Hematopoietic multipotent progenitor cell treated with erythropoietin and hydrocortisone succinate and interleukin-3 and kit ligand, for 4 days (in vitro differentiated cells): ENCODE measurements at regions not wholly inside any gene's neighbourhood (a gene's known extent, or its start where the extent isn't known, plus 50 kb on each side); places are given as distances from the start of the nearest gene placed in this dataset.
"Not testable (repeated sequence)": the region's sequence is repeated elsewhere in the genome, so short reads cannot be mapped to it uniquely, and the experiment has no call there.

ENCODE experiments used
- DNase-seq: peaks from one replicate; pipeline ENCODE4 v3.0.0-alpha.2; 2015

DNA sequence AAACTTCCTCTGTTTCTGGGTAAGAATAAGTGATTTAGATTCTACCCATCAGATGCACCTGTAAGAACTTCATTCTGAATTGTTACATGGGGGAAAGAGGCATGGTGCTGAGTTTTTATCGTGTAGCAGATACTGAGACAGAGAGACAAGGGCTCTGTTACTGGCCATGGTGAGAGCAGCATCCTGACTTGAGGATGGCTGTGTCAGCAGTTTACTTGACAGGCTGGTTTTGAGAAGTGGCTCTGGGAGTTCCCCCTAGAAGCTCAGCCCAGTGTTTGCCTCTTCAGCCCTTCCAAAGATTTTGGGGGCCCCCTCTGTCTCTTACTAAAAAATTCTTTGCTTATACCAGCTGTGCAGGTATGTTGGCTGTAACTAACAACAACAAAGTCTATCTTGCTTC lies 510.5 kb downstream of the LRRC70 start:
- no peak for DNase-seq

DNA sequence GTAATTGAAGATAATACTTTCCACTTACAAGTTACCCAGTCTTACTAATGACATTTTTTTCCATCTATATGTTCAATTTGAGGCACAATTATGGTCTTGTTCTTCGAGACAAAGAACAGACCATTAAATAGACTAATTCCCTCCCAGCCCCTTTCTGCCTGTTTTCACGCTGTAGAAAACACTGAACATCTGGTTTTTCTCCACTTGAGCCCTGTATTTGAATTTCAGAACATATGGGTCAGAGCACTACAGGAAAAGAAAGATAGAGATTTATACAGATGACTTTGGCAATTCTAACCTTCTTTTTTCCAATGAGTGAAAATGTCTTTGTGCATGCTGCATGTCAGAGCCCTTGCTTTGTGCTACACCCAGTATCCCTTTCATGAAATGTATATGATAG lies 506.9 kb downstream of the LRRC70 start:
- no peak for DNase-seq

DNA sequence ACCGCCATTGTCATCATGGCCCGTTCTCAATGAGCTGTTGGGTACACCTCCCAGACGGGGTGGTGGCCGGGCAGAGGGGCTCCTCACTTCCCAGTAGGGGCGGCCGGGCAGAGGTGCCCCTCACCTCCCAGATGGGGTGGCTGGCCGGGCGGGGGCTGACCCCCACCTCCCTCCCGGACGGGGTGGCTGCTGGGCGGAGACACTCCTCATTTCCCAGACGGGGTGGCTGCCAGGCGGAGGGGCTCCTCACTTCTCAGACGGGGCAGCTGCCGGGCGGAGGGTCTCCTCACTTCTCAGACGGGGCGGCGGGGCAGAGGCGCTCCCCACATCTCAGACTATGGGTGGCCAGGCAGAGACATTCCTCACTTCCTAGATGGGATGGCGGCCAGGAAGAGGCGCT lies 505.1 kb downstream of the LRRC70 start:
- DNase-seq = not testable (repeated sequence)

DNA sequence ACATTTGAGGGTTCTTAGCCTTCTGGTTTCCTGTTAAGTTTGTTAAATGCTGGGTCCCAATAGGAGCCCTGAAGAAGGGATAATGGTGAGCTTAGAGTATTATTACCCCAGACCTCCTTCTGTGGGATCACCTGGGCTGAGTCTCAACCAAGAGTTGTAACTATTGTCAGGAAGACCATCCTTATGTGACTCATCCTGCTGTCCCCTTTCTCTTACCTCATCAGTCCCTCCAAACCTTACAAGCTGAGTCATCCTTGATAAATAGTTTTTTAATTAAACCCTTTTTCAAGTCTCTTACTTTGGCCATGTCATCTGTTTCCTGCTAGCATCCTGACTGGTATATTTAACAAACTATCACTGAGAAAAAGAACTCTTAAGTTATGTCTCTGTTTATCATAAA lies 502.8 kb downstream of the LRRC70 start:
- DNase-seq = no peak

DNA sequence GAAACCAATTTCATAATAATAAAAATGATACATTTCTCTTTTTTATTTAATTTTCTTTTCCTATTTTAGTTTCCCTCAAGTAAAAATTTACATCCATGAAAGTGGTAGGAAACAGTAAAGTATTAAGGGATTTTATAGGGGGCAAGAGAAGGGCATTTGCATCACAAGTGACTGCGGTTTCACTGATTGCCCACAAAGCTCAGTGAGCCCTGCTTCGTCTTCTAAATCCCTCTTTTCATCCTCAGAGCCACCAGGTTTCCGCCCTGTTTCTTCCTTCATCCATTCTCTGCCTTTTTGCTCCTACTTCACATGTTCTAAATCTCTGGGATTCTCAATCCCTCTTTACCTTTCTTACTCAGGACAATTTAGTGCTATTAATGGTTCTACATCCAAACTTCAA lies 491.4 kb downstream of the LRRC70 start:
- no peak for DNase-seq

DNA sequence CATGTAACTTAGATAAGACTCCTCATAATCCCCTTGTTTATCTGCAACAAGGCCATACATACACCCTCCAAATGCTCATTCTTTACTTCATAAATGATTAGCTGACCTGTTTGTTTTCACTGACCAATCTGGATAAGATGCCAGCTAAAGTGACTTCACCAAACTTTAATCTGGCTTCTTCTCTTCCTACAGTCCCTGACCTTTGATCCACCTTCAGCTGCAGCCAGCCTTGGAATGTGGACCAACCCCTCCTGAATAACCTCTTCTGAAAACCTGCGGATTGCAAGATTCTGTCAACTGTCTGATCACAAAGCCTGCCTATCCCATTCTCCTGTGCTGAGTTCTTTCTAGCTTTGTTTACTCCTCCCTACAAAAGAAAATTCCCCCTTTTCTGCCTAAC lies 476.8 kb downstream of the LRRC70 start:
- no peak for DNase-seq

DNA sequence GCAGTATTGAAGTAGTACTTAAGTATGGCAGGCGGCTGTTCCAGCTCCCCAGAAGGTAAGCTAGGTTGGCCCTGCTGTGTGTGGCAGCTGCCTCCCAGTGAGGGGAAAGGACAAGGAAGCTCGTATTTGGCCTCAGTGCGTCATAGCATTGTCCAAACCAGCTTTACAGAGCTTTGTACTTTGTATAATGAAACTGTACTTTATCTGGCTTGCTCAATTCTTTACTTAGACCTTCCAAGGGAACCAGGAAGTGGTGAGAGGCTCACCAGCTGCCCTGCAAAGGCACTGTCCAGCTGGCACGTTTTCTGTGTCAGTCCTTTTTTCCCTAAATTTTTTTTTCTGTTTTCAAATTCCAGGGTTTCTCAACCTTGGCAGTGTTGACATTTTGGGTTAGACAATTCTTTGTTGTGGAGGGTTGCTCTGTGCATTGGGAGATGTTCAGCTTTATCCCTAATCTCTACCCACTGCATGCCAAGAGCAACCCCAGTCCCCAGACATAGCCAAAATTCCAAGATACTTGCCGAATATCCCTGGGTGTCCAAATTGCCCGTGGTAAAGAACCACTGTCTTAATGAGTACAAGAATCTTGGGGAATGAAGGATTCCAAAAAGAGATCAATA lies 474.5 kb downstream of the LRRC70 start:
- DNase-seq = peak; percentile 2

DNA sequence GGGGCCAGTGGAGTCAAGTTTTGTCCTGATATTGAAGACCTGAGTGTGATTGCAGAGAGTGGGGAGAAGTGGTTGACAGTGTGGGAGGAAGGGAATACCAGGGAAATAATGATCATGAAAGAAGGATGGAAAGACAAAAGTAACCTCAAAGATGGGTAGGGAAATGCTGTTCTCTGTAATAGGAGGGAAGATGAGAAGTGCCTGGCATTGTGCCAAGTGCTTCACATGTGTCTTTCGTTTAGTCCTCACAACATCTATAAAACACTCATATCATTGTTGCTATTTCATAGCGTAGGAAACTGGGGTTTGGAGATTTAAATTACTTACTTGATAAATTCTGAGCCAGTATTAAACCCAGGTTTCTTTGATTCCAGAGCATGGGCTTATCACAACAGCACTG lies 472.3 kb downstream of the LRRC70 start:
- peak; percentile 4 for DNase-seq

DNA sequence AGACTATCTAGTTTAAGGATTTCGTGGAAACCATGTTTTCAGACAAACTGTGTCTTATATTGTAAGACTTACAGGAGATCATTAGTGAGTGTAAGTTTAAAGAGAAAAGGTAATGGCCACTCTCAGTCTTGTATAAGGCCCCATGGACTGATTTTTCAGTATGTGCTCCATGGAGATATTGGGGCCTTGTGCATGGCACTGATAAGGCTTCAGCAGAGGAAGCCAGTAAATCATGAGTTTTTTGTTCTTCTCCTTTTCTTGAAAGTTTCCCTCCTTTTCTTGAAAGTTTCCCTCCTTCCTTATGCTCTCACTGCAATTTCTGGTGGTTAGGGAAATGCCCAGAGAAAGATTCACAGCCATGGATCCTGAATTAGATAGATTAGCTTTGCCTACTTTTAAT lies 471.3 kb downstream of the LRRC70 start:
- DNase-seq = peak; percentile 57

DNA sequence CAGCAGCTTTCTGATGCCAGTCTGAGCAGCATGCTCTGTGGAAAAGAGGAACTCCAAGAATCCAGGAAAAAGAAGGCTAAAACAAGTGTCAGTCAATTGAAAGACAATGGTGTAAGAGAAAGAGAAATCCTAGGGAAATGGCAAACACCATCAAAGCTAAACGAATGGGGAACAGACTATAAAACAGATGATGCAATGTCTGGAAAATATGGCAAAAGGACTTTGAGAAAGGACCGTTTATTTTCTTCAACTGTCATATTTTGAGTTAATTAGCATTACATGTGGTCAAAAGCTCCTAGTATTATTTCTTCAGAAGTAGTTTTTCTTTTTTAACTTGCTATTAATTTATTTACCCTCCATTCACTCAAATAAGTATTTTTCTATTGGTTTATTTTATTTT lies 465.2 kb downstream of the LRRC70 start:
- no peak for DNase-seq

DNA sequence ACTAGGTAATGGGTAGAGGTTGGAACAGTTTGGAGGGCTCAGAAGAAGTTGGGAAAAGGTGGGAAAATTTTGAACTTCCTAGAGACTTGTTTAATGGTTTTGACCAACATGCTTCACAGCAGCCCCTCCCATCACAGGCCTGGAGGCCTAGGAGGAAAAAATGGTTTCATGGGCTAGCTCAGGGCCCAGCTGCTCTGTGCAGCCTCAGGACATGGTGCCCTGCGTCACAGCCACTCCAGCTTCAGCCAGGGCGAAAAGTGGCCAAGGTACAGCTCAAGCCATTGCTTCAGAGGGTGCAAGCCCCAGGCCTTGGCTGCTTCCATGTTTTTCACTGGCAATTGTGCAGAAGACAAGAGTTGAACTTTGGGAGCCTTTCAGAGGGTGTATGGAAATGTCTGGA lies 453.7 kb downstream of the LRRC70 start:
- no peak for DNase-seq

DNA sequence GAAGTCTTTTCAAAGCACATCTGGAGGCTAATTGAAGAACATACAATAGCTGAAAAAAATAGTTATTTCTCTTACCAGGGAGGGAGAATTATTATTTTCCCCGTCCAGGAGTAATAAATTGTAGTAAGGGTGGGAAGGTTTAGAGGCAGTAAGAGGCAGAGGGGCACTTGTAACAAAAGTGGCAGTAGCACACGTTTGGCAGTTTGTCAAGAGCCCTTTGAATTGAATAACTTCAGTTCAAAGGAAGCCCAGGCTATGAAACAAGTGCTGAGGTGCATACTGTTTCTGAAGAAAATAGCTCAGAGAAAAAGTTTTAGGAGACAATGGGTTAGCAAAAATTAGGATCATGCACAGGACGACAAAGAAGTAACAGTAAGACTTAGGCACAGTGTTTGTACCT lies 451.3 kb downstream of the LRRC70 start:
- DNase-seq = no peak

DNA sequence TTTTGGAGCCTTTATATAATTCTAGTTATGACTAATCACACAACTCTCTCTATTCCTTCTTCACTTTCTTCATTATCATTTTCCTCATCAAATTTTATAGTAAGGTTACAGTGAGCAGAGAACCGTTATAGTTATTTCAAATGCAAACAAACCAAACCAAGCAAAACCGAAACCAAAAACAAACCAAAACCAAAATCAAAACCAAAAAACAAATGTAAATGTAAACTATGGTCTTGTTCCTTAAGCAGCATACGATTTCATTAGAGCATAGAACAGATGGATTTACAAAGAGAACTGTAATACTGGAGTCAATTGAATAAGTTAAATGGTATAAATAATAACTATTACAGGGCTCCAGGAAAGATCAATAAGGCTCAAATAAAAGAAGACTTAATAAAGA lies 447.1 kb downstream of the LRRC70 start:
- no peak for DNase-seq

DNA sequence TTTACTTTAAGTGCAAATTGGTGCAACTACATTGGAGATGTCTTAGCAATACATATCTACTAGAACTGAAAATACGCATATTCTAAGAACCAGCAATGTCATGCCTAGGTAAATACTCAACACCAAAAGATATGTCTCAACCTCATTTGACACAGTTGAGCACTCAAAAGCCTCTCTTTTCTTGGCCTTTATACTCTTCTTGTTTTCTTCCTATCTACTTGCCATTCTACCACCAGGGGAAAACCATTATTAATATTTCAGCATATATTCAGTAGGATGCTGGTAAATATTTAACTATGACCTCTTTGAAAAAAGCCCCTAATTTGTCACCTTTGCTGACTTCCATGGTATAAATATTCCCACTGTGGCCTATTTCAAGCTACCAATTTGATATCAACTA lies 443.8 kb downstream of the LRRC70 start:
- no peak for DNase-seq

DNA sequence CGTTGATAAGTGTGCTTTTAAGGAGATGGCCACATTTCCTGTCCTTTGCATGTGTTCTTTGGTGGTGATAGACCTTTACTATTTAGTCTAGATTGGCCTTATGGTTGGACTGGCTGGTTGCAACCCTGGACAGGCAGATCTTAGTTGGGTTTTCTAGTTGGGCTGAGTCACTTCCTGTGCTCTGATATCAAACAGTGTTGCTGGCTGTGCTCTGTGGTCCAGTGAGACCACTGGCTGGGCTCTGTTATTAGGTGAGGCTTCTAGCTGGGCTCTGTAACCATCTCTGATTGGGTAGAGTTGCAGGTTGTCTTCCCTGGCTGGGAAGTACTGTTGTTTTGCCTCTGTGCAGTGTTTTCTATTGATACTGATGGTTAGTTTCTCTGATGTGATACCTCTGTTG lies 432.5 kb downstream of the LRRC70 start:
- peak; percentile 2 for DNase-seq

DNA sequence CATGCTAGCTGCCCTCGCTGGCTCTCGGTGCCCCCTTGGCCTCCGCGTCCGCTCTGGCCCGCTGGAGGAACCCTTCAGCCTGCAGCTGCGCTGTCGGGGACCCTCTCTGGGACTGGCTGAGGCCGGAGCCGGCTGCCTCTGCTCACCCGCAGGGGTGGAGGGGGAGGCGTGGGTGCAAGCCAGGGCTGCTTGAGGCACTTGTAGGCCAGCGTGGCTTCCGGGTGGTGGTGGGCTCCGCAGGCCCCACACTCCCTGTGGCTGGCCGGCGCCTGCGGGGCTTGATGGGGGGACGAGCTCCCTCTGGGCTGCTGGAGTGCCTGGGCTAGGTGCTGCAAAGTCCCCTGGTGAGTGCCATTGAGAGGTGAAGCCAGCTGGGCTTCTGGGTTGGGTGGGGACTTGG lies 429.6 kb downstream of the LRRC70 start:
- DNase-seq = no peak

DNA sequence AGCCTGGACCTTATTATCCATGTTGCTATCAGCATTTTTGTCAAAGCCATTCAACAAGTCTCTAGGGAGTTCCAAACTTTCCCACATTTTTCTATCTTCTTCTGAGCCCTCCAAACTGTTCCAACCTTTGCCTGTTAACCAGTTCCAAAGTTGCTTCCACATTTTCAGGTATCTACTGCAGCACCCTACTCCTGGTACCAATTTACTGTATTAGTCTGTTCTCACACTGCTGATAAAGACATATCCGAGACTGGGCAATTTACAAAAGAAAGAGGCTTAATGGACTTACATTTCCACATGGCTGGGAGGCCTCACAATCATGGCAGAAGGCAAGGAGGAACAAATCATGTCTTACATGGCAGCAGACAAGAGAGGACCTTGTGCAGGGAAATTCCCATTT lies 416.2 kb downstream of the LRRC70 start:
- DNase-seq = not testable (repeated sequence)

DNA sequence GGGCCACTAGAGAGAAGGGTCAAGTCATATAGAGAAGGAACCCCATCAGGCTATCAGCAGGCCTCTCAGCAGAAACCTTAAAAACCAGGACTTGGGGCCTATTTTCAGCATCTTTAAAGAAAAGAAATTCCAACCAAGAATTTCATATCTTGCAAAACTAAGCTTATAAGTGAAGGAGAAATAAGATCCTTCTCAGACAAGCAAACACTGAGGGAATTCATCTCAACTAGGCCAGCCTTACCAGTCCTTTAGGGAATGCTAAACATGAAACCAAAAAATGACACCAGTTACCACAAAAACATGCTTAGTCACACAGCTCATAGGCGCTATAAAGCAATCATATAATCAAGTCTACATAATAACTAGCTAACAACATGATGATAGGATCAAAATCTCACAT lies 407.1 kb downstream of the LRRC70 start:
- DNase-seq = no peak

DNA sequence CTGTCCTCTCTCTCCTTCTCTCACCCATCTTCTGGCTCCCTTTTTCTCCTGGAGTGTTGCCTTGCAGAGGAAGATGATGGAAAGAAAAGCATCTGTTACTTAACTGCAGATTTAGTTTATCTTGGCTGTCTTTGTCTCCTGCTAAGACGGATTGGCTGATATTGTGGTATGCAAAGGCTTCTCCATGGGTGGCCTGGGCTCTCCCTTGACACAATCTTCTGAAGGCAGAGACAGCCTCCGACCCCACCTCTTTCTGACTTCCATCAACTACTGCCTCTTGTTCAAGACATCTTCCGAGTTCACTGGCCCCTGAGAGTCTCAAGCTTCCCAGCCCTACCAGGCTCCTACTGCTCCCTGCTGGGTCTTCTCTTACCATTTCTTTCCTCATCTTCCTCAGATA lies 403.7 kb downstream of the LRRC70 start:
- DNase-seq = no peak

DNA sequence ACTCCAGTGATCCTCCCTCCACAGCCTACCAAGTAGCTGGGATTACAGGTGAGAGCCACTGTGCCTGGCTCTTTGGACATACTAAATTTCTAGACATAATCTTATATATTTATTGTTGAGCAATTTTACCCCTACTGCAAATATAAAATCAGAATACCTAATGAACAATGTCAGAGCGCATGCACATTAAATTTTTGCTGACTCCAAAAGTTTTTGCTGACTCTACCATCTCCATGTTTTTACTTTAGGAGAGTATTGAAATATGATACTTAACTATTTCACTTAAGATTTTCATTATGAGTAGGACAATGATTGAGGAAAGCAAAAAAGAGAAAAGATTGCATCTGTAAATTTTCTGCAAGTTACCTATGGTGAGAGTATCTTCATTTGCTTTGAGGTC lies 402.3 kb downstream of the LRRC70 start:
- DNase-seq = no peak

DNA sequence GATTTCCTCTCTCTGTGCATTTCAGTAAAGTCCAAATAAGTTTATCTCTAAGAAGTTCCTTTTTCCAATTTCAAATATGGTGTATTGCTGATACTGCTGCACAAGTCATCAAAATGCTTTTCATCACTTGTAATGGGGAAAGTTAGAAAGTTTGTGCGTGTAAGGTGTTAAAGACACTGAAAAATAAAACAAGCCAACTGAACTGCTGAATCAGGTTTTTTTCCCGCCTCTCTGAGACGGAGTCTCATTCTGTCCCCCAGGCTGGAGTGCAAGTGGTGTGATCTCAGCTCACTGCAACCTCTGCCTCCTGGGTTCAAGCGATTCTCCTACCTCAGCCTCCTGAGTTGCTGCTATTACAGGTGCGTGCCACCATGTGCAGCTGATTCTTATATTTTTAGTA lies 400.9 kb downstream of the LRRC70 start:
- DNase-seq = no peak

DNA sequence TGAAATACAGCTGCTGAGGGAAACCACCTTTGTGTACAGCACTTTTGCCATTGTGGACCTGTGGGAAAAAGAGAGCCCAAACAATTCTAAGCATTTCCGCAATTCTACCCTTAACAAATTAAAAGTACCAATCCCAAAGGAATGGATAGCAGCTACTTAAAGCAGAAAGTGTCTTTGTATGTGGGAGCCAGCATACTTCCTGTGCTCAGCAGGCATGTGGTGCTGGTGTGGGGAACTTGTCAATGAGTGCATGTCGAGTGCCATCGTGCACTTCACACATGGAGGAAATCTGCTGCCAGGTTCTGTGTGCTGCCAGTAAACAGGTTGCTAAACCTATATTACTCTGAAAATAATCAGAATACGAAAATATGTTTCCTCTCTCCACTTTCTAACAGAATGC lies 399.0 kb downstream of the LRRC70 start:
- no peak for DNase-seq

DNA sequence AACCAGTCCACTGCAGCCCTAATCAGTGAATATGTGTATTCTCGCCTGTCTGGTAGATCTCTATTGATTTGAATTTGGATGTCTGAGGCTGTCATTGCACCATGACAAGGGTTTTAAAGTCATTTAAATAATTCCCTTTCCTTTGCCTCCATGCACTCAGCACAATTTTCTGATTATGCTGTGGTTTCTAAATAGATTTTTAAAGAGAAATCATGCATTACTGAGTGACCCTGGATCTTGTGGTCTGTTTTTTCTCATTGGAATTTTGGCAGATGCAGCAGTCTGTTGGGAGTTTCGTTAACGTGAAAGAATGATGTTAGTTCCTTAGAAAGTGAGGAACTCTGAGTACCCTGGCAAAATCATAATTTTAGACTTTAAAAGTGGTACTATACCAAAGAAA lies 396.0 kb downstream of the LRRC70 start:
- no peak for DNase-seq

DNA sequence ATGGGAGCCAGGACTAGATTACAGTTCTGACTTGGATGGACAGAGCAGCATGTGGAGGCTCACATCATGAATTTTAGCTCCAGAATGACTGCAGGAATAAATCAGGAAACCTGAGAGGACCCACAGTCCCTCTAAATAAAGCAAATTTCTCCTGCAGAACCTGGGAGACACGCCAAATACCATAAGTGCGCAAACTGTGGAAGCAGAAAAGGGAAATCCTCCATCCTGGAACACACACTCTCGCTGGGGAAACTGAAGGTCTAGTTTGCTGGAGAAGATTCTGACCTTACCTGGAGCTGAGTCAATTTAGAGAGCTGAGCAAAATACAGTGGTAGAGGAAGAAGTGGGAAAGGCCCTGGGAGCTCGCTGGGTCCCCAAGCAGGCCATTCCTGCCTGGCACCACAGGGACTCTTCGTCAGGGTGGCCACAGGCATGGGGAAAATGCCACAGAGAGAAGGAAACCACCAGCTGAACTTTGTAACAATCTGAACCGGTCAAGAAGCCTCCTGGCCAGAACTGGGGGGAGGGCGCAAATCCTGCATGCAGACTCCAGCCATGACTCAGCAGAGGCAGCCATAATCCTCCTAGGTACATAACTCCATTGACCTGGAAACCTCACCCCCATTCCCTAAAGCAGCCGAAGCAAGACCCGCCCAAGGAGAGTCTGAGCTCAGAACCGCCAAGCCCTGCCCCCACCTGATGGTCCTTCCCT lies 390.9 kb downstream of the LRRC70 start:
- DNase-seq = no peak

DNA sequence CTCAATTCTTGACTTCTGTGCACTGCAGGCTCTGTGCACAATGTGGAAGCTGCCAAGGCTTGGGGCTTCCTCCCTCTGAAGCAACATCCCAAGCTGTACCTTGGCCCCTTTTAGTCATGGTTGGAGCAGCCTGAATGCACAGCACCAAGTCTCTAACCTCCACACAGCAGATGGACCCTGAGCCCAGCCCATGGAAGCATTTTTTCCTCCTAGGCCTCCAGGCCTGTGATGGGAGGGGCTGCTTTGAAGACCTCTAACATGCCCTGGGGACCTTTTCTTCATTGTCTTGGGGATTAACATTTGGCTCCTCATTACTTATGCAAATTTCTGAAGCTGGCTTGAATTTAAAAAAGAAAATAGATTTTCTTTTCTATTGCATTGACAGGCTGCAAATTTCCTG lies 385.8 kb downstream of the LRRC70 start:
- DNase-seq = no peak
